ENCODE measurements at regions not wholly inside any gene's neighbourhood (a gene's known extent, or its start where the extent isn't known, plus 50 kb on each side); places are given as distances from the start of the nearest gene placed in this dataset.
"Not testable (repeated sequence)": the region's sequence is repeated elsewhere in the genome, so short reads cannot be mapped to it uniquely, and the experiment has no call there.

- not testable (repeated sequence) for DNase-seq; H3K27me3 ChIP-seq (ENCODE audit: control insufficient read depth, insufficient read depth, low read length); H3K36me3 ChIP-seq (ENCODE audit: control insufficient read depth, insufficient read depth, low read length); H3K36me3 Mint-ChIP-seq; H3K9me3 ChIP-seq (ENCODE audit: control insufficient read depth in 2 of 2, low read length in 2 of 2); H3K27ac ChIP-seq (ENCODE audit: insufficient read depth, low read length, poor library complexity, severe bottlenecking); H3K4me1 ChIP-seq (ENCODE audit: control insufficient read depth, insufficient read depth, low read length, poor library complexity, severe bottlenecking); H3K27me3 Mint-ChIP-seq; H3K4me1 Mint-ChIP-seq; ATAC-seq (ENCODE audit: low read depth in 2 of 2); H3K4me3 Mint-ChIP-seq; H3K27ac Mint-ChIP-seq; H3K4me3 ChIP-seq (ENCODE audit: low read depth, low read length)
- H3K9me3 Mint-ChIP-seq = peaks cover 0 to 15% (median 7%) of the 10 kb centered on the region in 7 donors
Observed at GRCh38 chr12:126985663-126986062, 1281.3 kb upstream of the TMEM132C start.

DNA sequence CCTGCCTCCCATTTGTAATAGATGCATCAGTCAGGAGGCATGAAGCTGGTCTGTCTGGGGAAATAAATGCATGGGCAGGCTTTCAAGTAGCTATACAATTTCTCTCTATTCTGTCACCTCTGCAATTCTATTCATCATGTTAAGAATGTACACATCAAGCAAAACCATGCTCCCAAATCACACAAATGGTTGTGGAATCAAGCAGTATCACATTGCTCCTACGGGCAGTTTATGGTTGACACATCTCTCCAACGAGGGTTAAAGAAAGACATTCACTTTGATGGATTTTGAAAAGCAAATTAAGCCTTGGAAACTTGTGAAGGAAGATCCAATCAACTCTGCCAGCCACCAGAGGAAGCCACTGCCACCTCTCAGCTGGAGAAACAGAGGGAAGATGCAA, 1277.4 kb upstream of the TMEM132C start:
- no peaks in the 10 kb centered on the region for H3K36me3 ChIP-seq (ENCODE audit: control insufficient read depth, insufficient read depth, low read length)
- no peaks in the 10 kb centered on the region for H3K27me3 ChIP-seq (ENCODE audit: control insufficient read depth, insufficient read depth, low read length)
- H3K36me3 Mint-ChIP-seq = no peaks in the 10 kb centered on the region
- ATAC-seq (ENCODE audit: low read depth in 2 of 2) (no peak), DNase-seq (no peak)
- peaks cover 0 to 11% (median 4%) of the 10 kb centered on the region in 7 donors for H3K9me3 Mint-ChIP-seq
- no peak overlapping the region for H3K4me3 Mint-ChIP-seq
- no peak overlapping the region for H3K27ac Mint-ChIP-seq
- no peaks in the 10 kb centered on the region for H3K4me1 ChIP-seq (ENCODE audit: control insufficient read depth, insufficient read depth, low read length, poor library complexity, severe bottlenecking)
- no peaks in the 10 kb centered on the region for H3K4me1 Mint-ChIP-seq
- H3K9me3 ChIP-seq (ENCODE audit: control insufficient read depth in 2 of 2, low read length in 2 of 2) = no peaks in the 10 kb centered on the region
- H3K27me3 Mint-ChIP-seq = no peaks in the 10 kb centered on the region
- H3K27ac ChIP-seq (ENCODE audit: insufficient read depth, low read length, poor library complexity, severe bottlenecking) = no peak overlapping the region
- no peak overlapping the region for H3K4me3 ChIP-seq (ENCODE audit: low read depth, low read length)

DNA sequence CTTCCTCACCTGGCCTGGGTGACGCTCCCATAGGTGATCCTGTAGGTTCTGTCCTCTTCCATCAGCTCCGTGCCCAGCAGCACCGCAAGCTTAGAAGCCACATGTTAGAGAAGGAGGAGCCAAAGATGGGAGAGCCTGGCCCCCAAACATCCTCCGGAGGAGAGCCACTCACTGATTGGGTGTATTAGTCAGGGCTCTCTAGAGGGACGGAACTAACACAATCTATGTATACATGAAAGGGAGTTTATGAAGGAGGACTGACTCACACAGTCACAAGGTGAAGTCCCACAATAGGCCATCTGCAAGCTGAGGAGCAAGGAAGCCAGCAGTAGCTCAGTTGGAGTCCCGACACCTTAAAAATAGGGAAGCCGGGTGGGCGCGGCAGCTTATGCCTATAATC, 1273.1 kb upstream of the TMEM132C start:
- Mint-ChIP-seq H3K9me3 (peaks cover 0 to 9% (median 3%) of the 10 kb centered on the region in 7 donors), H3K4me3 (peak overlapping the region in 1 of 4 donors; percentile 51), H3K27me3 (no peaks in the 10 kb centered on the region), H3K4me1 (no peaks in the 10 kb centered on the region), H3K36me3 (no peaks in the 10 kb centered on the region), H3K27ac (no peak overlapping the region)
- ATAC-seq (ENCODE audit: low read depth in 2 of 2) = no peak
- no peaks in the 10 kb centered on the region for H3K9me3 ChIP-seq (ENCODE audit: control insufficient read depth in 2 of 2, low read length in 2 of 2)
- H3K4me3 ChIP-seq (ENCODE audit: low read depth, low read length) = no peak overlapping the region
- H3K27me3 ChIP-seq (ENCODE audit: control insufficient read depth, insufficient read depth, low read length) = no peaks in the 10 kb centered on the region
- DNase-seq = no peak
- no peak overlapping the region for H3K27ac ChIP-seq (ENCODE audit: insufficient read depth, low read length, poor library complexity, severe bottlenecking)
- no peaks in the 10 kb centered on the region for H3K36me3 ChIP-seq (ENCODE audit: control insufficient read depth, insufficient read depth, low read length)
- no peaks in the 10 kb centered on the region for H3K4me1 ChIP-seq (ENCODE audit: control insufficient read depth, insufficient read depth, low read length, poor library complexity, severe bottlenecking)

GRCh38 chr12:126994599-126994998, 1272.4 kb upstream of the TMEM132C start:
- Histone ChIP-seq H3K4me1 (ENCODE audit: control insufficient read depth, insufficient read depth, low read length, poor library complexity, severe bottlenecking) (no peaks in the 10 kb centered on the region), H3K9me3 (ENCODE audit: control insufficient read depth in 2 of 2, low read length in 2 of 2) (no peaks in the 10 kb centered on the region), H3K27me3 (ENCODE audit: control insufficient read depth, insufficient read depth, low read length) (no peaks in the 10 kb centered on the region), H3K27ac (ENCODE audit: insufficient read depth, low read length, poor library complexity, severe bottlenecking) (no peak overlapping the region), H3K36me3 (ENCODE audit: control insufficient read depth, insufficient read depth, low read length) (no peaks in the 10 kb centered on the region), H3K4me3 (ENCODE audit: low read depth, low read length) (no peak overlapping the region)
- no peaks in the 10 kb centered on the region for H3K27me3 Mint-ChIP-seq
- no peak for DNase-seq
- no peak for ATAC-seq (ENCODE audit: low read depth in 2 of 2)
- no peaks in the 10 kb centered on the region for H3K4me1 Mint-ChIP-seq
- H3K36me3 Mint-ChIP-seq = no peaks in the 10 kb centered on the region
- H3K27ac Mint-ChIP-seq = no peak overlapping the region
- no peak overlapping the region for H3K4me3 Mint-ChIP-seq
- peaks cover 0 to 15% (median 3%) of the 10 kb centered on the region in 7 donors for H3K9me3 Mint-ChIP-seq

GRCh38 chr12:126998031-126998430, 1268.9 kb upstream of the TMEM132C start:
- Mint-ChIP-seq H3K9me3 (peaks cover 0 to 15% (median 1%) of the 10 kb centered on the region in 7 donors), H3K4me1 (no peaks in the 10 kb centered on the region), H3K27ac (no peak overlapping the region), H3K27me3 (no peaks in the 10 kb centered on the region), H3K36me3 (no peaks in the 10 kb centered on the region), H3K4me3 (no peak overlapping the region)
- no peaks in the 10 kb centered on the region for H3K36me3 ChIP-seq (ENCODE audit: control insufficient read depth, insufficient read depth, low read length)
- ATAC-seq (ENCODE audit: low read depth in 2 of 2) = no peak
- DNase-seq = no peak
- no peaks in the 10 kb centered on the region for H3K27me3 ChIP-seq (ENCODE audit: control insufficient read depth, insufficient read depth, low read length)
- no peaks in the 10 kb centered on the region for H3K4me1 ChIP-seq (ENCODE audit: control insufficient read depth, insufficient read depth, low read length, poor library complexity, severe bottlenecking)
- no peak overlapping the region for H3K4me3 ChIP-seq (ENCODE audit: low read depth, low read length)
- H3K27ac ChIP-seq (ENCODE audit: insufficient read depth, low read length, poor library complexity, severe bottlenecking) = no peak overlapping the region
- no peaks in the 10 kb centered on the region for H3K9me3 ChIP-seq (ENCODE audit: control insufficient read depth in 2 of 2, low read length in 2 of 2)

DNA sequence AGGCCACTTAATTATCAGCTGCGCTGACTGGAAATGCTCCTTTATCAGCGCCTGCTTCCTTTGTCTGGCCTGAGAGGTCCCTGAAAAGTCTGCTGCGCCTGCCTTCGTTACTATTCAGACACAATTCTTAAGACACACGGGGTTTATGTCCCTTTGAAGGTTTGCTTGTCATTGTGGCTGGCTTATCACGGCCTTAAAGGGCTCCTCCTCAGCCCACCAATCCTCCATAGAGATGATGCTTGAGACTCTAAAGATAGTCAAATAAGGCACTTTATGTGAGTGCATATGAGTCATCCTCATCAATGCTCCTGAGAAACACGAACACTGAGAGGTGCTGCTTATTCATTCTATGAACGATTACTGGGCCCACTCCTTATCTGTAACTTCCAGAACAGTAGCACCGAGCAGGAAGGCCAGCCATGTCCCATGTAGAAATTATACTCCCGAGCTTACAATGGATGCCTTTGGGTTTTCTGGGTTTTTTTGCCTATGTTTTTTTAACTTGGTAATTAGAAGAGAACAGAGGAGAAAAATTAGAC, 1268.2 kb upstream of the TMEM132C start:
- H3K4me3 ChIP-seq (ENCODE audit: low read depth, low read length) = no peak overlapping the region
- Mint-ChIP-seq H3K27me3 (no peaks in the 10 kb centered on the region), H3K4me3 (no peak overlapping the region), H3K9me3 (peaks cover 0 to 15% (median 0%) of the 10 kb centered on the region in 7 donors), H3K36me3 (no peaks in the 10 kb centered on the region), H3K27ac (no peak overlapping the region), H3K4me1 (no peaks in the 10 kb centered on the region)
- DNase-seq = no peak
- no peak overlapping the region for H3K27ac ChIP-seq (ENCODE audit: insufficient read depth, low read length, poor library complexity, severe bottlenecking)
- ATAC-seq (ENCODE audit: low read depth in 2 of 2) = no peak
- H3K36me3 ChIP-seq (ENCODE audit: control insufficient read depth, insufficient read depth, low read length) = no peaks in the 10 kb centered on the region
- H3K27me3 ChIP-seq (ENCODE audit: control insufficient read depth, insufficient read depth, low read length) = no peaks in the 10 kb centered on the region
- H3K9me3 ChIP-seq (ENCODE audit: control insufficient read depth in 2 of 2, low read length in 2 of 2) = no peaks in the 10 kb centered on the region
- H3K4me1 ChIP-seq (ENCODE audit: control insufficient read depth, insufficient read depth, low read length, poor library complexity, severe bottlenecking) = no peaks in the 10 kb centered on the region

DNA sequence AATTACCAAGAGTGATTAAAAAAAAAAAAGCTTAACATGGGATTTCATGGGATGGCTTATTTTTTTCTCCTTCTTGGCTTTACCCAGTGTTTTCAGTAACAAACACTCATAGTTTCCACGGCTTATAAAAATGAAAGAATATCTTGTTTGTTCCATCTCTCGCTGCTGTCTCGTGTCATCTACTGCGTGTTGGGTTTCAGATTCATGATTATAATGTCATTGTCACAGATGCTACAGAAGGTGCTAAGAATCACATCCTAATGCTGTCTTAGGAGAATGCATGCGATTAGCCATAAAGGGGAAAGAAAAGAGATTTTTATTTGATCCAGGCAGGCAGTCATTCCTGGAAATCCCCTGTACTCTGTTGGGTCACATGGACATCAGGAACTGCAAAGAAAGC, 1267.6 kb upstream of the TMEM132C start:
- peaks cover 0 to 15% (median 0%) of the 10 kb centered on the region in 7 donors for H3K9me3 Mint-ChIP-seq
- no peaks in the 10 kb centered on the region for H3K27me3 Mint-ChIP-seq
- H3K36me3 Mint-ChIP-seq = no peaks in the 10 kb centered on the region
- Histone ChIP-seq H3K4me3 (ENCODE audit: low read depth, low read length) (no peak overlapping the region), H3K36me3 (ENCODE audit: control insufficient read depth, insufficient read depth, low read length) (no peaks in the 10 kb centered on the region), H3K27me3 (ENCODE audit: control insufficient read depth, insufficient read depth, low read length) (no peaks in the 10 kb centered on the region), H3K27ac (ENCODE audit: insufficient read depth, low read length, poor library complexity, severe bottlenecking) (no peak overlapping the region), H3K4me1 (ENCODE audit: control insufficient read depth, insufficient read depth, low read length, poor library complexity, severe bottlenecking) (no peaks in the 10 kb centered on the region), H3K9me3 (ENCODE audit: control insufficient read depth in 2 of 2, low read length in 2 of 2) (no peaks in the 10 kb centered on the region)
- DNase-seq (no peak), ATAC-seq (ENCODE audit: low read depth in 2 of 2) (no peak)
- H3K4me3 Mint-ChIP-seq = no peak overlapping the region
- H3K27ac Mint-ChIP-seq = no peak overlapping the region
- no peaks in the 10 kb centered on the region for H3K4me1 Mint-ChIP-seq

GRCh38 chr12:127005406-127005805, 1261.6 kb upstream of the TMEM132C start:
- H3K27ac Mint-ChIP-seq = no peak overlapping the region
- peaks cover 0 to 5% (median 1%) of the 10 kb centered on the region in 7 donors for H3K9me3 Mint-ChIP-seq
- no peaks in the 10 kb centered on the region for H3K4me1 ChIP-seq (ENCODE audit: control insufficient read depth, insufficient read depth, low read length, poor library complexity, severe bottlenecking)
- H3K36me3 ChIP-seq (ENCODE audit: control insufficient read depth, insufficient read depth, low read length) = no peaks in the 10 kb centered on the region
- ATAC-seq (ENCODE audit: low read depth in 2 of 2) (no peak), DNase-seq (no peak)
- H3K27me3 ChIP-seq (ENCODE audit: control insufficient read depth, insufficient read depth, low read length) = no peaks in the 10 kb centered on the region
- no peaks in the 10 kb centered on the region for H3K36me3 Mint-ChIP-seq
- no peaks in the 10 kb centered on the region for H3K4me1 Mint-ChIP-seq
- H3K4me3 Mint-ChIP-seq = no peak overlapping the region
- no peak overlapping the region for H3K4me3 ChIP-seq (ENCODE audit: low read depth, low read length)
- no peaks in the 10 kb centered on the region for H3K9me3 ChIP-seq (ENCODE audit: control insufficient read depth in 2 of 2, low read length in 2 of 2)
- H3K27me3 Mint-ChIP-seq = no peaks in the 10 kb centered on the region
- no peak overlapping the region for H3K27ac ChIP-seq (ENCODE audit: insufficient read depth, low read length, poor library complexity, severe bottlenecking)
